BLaER1 treated with 17β-estradiol and CSF1 and Interleukin-3, amounts not matched to agents 10 nM and 100 nM (cell line): ENCODE measurements at regions not wholly inside any gene's neighbourhood (a gene's known extent, or its start where the extent isn't known, plus 50 kb on each side); places are given as distances from the start of the nearest gene placed in this dataset.
"Not testable (repeated sequence)": the region's sequence is repeated elsewhere in the genome, so short reads cannot be mapped to it uniquely, and the experiment has no call there.

Source experiments
- H3K27ac ChIP-seq, 11 experiments: shearing (Covaris generic); formaldehyde crosslinking; 2 replicates each; pipeline ENCODE4 v1.8.1; 2022
- H3K27me3 ChIP-seq, 11 experiments: shearing (Covaris generic); formaldehyde crosslinking; 2 replicates each; pipeline ENCODE4 v1.8.1; 2022
- H3K36me3 ChIP-seq, 11 experiments: shearing (Covaris generic); formaldehyde crosslinking; 2 replicates each; pipeline ENCODE4 v1.8.1; 2022
- H3K4me1 ChIP-seq, 10 experiments: shearing (Covaris generic); formaldehyde crosslinking; 2 replicates each; pipeline ENCODE4 v1.8.1; 2022
- H3K4me2 ChIP-seq, 11 experiments: shearing (Covaris generic); formaldehyde crosslinking; 2 replicates each; pipeline ENCODE4 v1.8.1; 2022
- H3K4me3 ChIP-seq, 10 experiments: shearing (Covaris generic); formaldehyde crosslinking; 2 replicates each; pipeline ENCODE4 v1.8.1; 2022
- H3K9ac ChIP-seq, 11 experiments: shearing (Covaris generic); formaldehyde crosslinking; 2 replicates each; pipeline ENCODE4 v1.8.1; 2022
- H3K9me3 ChIP-seq, 11 experiments: shearing (Covaris generic); formaldehyde crosslinking; replicated peaks in 1 of 11; 2 replicates each; pipeline ENCODE4 v1.8.1; 2022
- H4K20me1 ChIP-seq, 11 experiments: shearing (Covaris generic); formaldehyde crosslinking; 2 replicates each; pipeline ENCODE4 v1.8.1; 2022
- Cebpa-rat ChIP-seq, 11 experiments: shearing (Covaris generic); IDR thresholded peaks; 2 replicates each; pipeline ENCODE4 v1.8.1; 2022

GRCh38 chr16:59113004-59113670 is 379.0 kb upstream of the GOT2 start:
- Histone ChIP-seq H3K4me1 (no peaks in the 10 kb centered on the region), H3K36me3 (no peaks in the 10 kb centered on the region), H4K20me1 (no peaks in the 10 kb centered on the region), H3K4me2 (no peak overlapping the region), H3K9me3 (no peaks in the 10 kb centered on the region), H3K9ac (no peak overlapping the region), H3K27me3 (no peaks in the 10 kb centered on the region), H3K27ac (no peak overlapping the region), H3K4me3 (no peak overlapping the region)
- TF ChIP-seq Cebpa-rat (IDR thresholded peaks at IDR 0.05): no peak

- no peak overlapping the region for H3K4me2 ChIP-seq
- H3K4me3 ChIP-seq: no peak overlapping the region
- H3K36me3 ChIP-seq: no peaks in the 10 kb centered on the region
- H3K27ac ChIP-seq: no peak overlapping the region
- H3K9me3 ChIP-seq: peaks cover 0 to 5% (median 0%) of the 10 kb centered on the region in 11 experiments; a peak in 1 of 22 replicates
- no peaks in the 10 kb centered on the region for H4K20me1 ChIP-seq
- no peak overlapping the region for H3K9ac ChIP-seq
- no peaks in the 10 kb centered on the region for H3K4me1 ChIP-seq
- no peak for TF ChIP-seq Cebpa-rat (IDR thresholded peaks at IDR 0.05)
- H3K27me3 ChIP-seq: no peaks in the 10 kb centered on the region
Measured at GRCh38 chr16:59111280-59111679, 377.2 kb upstream of the GOT2 start.

- no peaks in the 10 kb centered on the region for H3K4me1 ChIP-seq
- no peaks in the 10 kb centered on the region for H4K20me1 ChIP-seq
- H3K27me3 ChIP-seq: no peaks in the 10 kb centered on the region
- H3K27ac ChIP-seq: no peak overlapping the region
- no peak for TF ChIP-seq Cebpa-rat (IDR thresholded peaks at IDR 0.05)
- H3K4me3 ChIP-seq: no peak overlapping the region
- peaks cover 0 to 5% (median 0%) of the 10 kb centered on the region in 11 experiments; a peak in 1 of 22 replicates for H3K9me3 ChIP-seq
- H3K9ac ChIP-seq: no peak overlapping the region
- no peak overlapping the region for H3K4me2 ChIP-seq
- H3K36me3 ChIP-seq: no peaks in the 10 kb centered on the region
Measured at GRCh38 chr16:59108374-59108773, 374.3 kb upstream of the GOT2 start.

- H3K4me3 ChIP-seq, H3K36me3 ChIP-seq, H4K20me1 ChIP-seq, H3K9ac ChIP-seq, H3K9me3 ChIP-seq, H3K4me1 ChIP-seq, H3K27me3 ChIP-seq, H3K4me2 ChIP-seq, H3K27ac ChIP-seq: not testable (repeated sequence)
Measured at GRCh38 chr16:59096682-59097081, 362.6 kb upstream of the GOT2 start.

- Histone ChIP-seq H3K9me3 (no peaks in the 10 kb centered on the region), H4K20me1 (no peaks in the 10 kb centered on the region), H3K36me3 (no peaks in the 10 kb centered on the region), H3K4me2 (no peak overlapping the region), H3K4me1 (no peaks in the 10 kb centered on the region), H3K27me3 (no peaks in the 10 kb centered on the region), H3K27ac (no peak overlapping the region), H3K4me3 (no peak overlapping the region), H3K9ac (no peak overlapping the region)
- no peak for TF ChIP-seq Cebpa-rat (IDR thresholded peaks at IDR 0.05)
Measured at GRCh38 chr16:59090541-59090940, 356.4 kb upstream of the GOT2 start.

- no peaks in the 10 kb centered on the region for H4K20me1 ChIP-seq
- no peaks in the 10 kb centered on the region for H3K27me3 ChIP-seq
- no peaks in the 10 kb centered on the region; a peak in 1 of 22 replicates for H3K9me3 ChIP-seq
- H3K9ac ChIP-seq: no peak overlapping the region
- H3K4me2 ChIP-seq: no peak overlapping the region
- H3K4me1 ChIP-seq: peaks cover 0 to 8% (median 0%) of the 10 kb centered on the region in 10 experiments; a peak in 4 of 20 replicates
- H3K27ac ChIP-seq: no peak overlapping the region
- H3K36me3 ChIP-seq: no peaks in the 10 kb centered on the region
- no peak for TF ChIP-seq Cebpa-rat (IDR thresholded peaks at IDR 0.05)
- H3K4me3 ChIP-seq: no peak overlapping the region
Measured at GRCh38 chr16:59088431-59088830, 354.3 kb upstream of the GOT2 start.

- no peak overlapping the region for H3K27ac ChIP-seq
- H3K4me2 ChIP-seq: no peak overlapping the region
- H3K9ac ChIP-seq: no peak overlapping the region
- no peaks in the 10 kb centered on the region for H3K36me3 ChIP-seq
- no peak for TF ChIP-seq Cebpa-rat (IDR thresholded peaks at IDR 0.05)
- no peak overlapping the region for H3K4me3 ChIP-seq
- no peaks in the 10 kb centered on the region for H3K27me3 ChIP-seq
- peaks cover 0 to 8% (median 0%) of the 10 kb centered on the region in 11 experiments; a peak in 1 of 22 replicates for H3K9me3 ChIP-seq
- H4K20me1 ChIP-seq: no peaks in the 10 kb centered on the region
- H3K4me1 ChIP-seq: peaks cover 0 to 8% (median 0%) of the 10 kb centered on the region in 10 experiments; a peak in 4 of 20 replicates
Measured at GRCh38 chr16:59087641-59088040, 353.5 kb upstream of the GOT2 start.

- peak; percentile 88 to 98 (median 96); a peak in 21 of 22 replicates for TF ChIP-seq Cebpa-rat (IDR thresholded peaks at IDR 0.05)
- peaks cover 9 to 91% (median 67%) of the 10 kb centered on the region in 11 experiments; a peak in 21 of 22 replicates for H3K9me3 ChIP-seq
- H3K27me3 ChIP-seq: no peaks in the 10 kb centered on the region
- peak overlapping the region in 5 of 10 experiments; percentile 2 to 30 (median 12); a peak in 3 of 20 replicates for H3K4me3 ChIP-seq
- peaks cover 18 to 47% (median 28%) of the 10 kb centered on the region in 10 experiments for H3K4me1 ChIP-seq
- no peaks in the 10 kb centered on the region for H4K20me1 ChIP-seq
- H3K4me2 ChIP-seq: peak overlapping the region; percentile 35 to 81 (median 68)
- H3K9ac ChIP-seq: peak overlapping the region; percentile 15 to 85 (median 74); a peak in 20 of 22 replicates
- peaks cover 0 to 26% (median 0%) of the 10 kb centered on the region in 11 experiments; a peak in 3 of 22 replicates for H3K36me3 ChIP-seq
- H3K27ac ChIP-seq: peak overlapping the region; percentile 81 to 98 (median 96)
Measured at GRCh38 chr16:59067205-59067604, 333.1 kb upstream of the GOT2 start.

- Histone ChIP-seq H3K27me3 (no peaks in the 10 kb centered on the region), H4K20me1 (no peaks in the 10 kb centered on the region), H3K9ac (no peak overlapping the region), H3K4me1 (peaks cover 0 to 24% (median 9%) of the 10 kb centered on the region in 10 experiments; a peak in 13 of 20 replicates), H3K36me3 (peaks cover 0 to 6% (median 0%) of the 10 kb centered on the region in 11 experiments; a peak in 3 of 22 replicates), H3K27ac (0 out of 22 replicates have a peak overlapping the region, but pooled peaks of 1 of the 11 experiments have one; percentile 6), H3K4me2 (no peak overlapping the region), H3K9me3 (peaks cover 0 to 37% (median 8%) of the 10 kb centered on the region in 11 experiments; a peak in 11 of 22 replicates), H3K4me3 (no peak overlapping the region)
- TF ChIP-seq Cebpa-rat (IDR thresholded peaks at IDR 0.05): no peak
Measured at GRCh38 chr16:59060207-59060606, 326.1 kb upstream of the GOT2 start.
